HG02623 (cell line): ENCODE measurements at regions not wholly inside any gene's neighbourhood (a gene's known extent, or its start where the extent isn't known, plus 50 kb on each side); places are given as distances from the start of the nearest gene placed in this dataset.

ENCODE experiments used
- ATAC-seq: cut with Tn5 transposase; IDR thresholded peaks from one replicate; pipeline ENCODE4 v1.9.1; 2021; ENCODE audit warnings: moderate library complexity; ENCODE audit not compliant: unreplicated experiment

DNA sequence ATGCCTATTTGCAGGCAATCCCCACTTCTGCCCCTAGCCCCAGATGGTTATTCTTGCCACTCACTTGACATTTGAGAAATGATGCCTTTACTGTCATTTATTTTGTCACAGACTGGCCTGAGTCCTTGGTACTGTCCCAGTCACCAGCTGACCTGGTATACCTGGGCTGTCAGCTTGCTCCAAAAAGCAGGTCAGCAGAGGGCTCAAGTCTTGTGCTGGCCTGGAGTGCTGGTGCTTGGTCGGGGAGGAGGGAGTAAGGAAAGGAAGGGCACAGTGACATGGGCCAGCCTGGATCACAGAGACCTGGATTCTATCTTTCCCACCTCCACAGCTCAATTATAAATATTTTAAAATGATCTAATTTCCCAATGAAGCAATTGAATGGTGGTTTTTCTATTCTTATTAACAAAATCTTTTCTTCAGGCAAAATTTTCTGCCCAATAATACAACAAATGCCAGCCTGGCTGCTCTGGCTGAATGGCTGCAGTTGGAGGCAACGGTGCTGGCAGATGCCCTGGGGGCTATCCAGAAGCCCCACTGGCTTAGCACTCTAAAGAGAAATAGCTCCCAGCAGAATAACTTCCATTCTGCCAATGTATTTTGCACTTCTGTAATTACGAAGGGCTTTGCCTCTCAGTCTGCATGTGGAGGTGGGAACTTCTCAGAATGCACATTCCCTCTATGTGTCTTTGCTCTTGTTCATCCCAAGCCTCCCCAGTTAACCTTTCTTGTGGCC lies 160.6 kb downstream of the GADD45G start:
- no peak for ATAC-seq

DNA sequence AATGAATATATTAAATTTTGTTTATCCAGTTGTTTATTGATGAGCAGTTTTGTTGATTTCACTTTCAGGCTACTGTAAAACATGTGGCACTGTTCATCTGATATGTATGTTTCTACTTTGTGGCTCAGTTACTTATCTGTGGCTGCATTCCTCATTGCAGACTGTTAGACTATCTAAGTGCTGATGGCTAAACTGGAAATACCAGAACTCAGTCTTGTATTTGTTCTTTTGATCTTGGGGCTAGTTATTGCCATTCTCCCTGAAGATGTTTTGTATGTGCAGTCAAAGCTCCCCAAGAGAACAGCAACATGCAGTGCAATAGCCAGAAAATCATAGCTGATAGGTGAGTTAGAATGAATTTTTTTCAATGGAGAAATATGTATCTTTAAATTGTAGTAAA lies 162.2 kb downstream of the GADD45G start:
- no peak for ATAC-seq

DNA sequence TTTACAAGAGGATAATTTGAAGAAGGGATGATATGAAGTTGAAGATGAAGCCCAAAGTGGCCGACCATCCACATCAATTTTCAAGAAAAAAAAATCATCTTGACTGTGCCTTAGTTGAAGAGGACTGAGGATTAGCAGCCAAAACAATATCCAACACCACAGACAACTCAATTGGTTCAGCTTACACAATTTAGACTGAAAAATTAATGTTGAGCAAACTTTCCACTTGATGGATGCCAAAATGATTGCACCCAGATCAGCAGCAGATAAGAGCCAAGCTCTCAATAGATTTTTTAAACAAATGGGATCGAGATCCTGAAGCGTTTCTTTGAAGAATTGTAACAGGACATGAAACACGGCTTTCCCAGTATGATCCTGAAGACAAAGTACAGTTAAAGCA lies 163.2 kb downstream of the GADD45G start:
- ATAC-seq: no peak

DNA sequence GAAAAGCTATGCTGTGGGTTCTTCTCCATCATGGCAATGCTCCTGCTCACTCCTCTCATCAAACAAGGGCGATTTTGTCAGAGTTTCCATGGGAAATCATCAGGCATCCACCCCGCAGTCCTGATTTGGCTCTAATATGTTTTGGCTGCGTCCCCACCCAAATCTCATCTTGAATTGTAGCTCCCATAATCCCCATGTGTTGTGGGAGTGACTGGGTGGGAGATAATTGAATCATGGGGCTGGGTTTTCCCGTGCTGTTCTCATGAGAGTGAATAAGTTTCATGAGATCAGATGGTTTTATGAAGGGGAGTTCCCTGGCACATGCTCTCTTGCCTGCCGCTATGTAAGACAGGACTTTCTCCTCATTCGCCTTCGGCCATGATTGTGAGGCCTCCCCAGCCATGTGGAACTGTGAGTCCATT lies 163.8 kb downstream of the GADD45G start:
- ATAC-seq: no peak

DNA sequence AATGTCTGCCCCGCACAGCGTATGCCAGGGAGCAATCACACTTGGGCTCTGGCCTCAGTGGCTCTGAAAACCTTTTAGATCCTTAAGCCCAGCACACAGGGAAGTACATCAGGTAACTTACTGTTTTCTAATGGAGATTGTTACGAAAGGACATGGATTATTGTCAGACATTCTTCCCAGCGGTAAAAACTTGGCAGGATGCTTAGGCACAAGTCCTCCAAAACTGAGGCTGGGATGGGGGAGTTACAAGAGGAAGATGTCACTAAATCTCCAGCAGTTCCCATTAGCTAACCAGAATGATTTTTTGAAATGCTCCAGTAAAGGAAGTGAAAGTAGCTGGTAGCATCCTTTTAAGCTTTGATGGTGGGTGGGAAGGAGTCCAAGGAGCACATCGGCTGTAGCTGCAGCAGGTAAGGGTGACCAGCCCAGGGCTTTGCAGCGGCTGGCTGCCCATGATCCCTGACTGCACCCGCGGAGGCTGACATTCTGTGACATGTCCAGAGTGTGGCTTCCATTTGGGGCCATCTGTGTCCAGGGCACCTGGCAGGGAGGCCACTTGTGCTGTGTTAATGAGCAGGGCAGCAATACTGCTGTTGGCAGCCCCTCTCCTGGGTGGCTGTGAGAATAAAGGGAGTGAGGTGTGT lies 165.8 kb downstream of the GADD45G start:
- no peak for ATAC-seq

DNA sequence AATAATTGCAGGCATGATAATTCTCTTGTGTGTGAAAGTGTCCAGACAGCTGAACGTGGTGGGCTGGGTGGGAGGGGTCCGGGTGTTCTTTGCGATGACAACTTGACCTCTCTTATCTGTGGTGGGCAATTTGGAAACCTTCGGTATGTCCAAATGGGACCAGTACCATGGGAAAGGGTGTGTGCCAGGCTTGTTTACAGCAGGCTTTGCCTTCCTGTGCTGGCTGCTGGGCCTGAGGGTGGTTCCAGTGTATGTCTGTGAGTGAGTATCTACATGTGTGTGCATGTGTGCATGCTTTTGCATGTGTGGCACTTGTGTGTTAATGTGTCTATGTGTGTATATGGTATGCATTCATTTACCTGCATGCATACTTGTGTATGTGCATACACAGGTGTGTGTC lies 166.4 kb downstream of the GADD45G start:
- no peak for ATAC-seq

DNA sequence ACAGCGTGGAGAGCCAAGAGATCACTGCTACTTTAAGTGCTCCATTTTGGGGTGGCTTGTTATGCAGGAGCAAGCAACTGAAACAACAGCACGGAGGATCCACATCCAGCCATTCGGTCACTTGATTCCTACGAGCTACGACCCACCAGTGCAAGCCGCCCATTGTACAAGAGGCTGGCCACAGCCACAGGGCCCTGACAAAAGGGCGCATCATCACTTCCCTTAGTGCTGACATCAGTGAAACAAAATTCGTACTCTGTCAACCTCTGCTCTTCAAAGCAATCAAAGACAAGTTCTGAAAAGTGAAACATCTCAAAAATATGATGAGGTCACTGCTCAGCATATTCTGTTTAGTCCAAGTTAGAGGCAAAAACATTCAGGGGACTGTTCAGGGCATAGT lies 168.4 kb downstream of the GADD45G start:
- no peak for ATAC-seq

DNA sequence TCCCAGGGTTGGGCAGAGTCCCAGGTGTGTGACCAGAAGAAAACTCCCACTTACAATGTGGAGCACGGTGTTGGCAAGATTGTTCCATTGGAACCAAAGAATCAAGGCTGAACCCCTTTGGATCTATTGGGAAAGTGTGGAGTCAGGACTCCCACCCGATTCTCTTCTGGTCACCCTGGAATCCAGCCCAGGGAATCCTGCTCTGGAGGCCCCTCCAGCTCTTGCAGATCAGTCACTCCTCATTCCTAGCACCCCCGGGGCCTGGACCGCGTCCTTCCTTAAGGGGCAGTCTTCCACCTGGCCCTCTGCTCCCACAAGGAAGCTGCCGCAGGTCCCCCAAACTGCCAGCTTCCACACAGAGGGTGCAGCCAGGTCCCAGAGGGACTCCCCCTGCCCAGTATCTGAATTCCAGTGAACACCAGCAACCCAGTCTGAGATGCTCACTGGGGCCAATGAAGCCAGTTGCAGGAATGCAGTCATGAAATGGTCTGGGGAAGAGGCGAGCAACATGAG lies 170.1 kb downstream of the GADD45G start:
- no peak for ATAC-seq

DNA sequence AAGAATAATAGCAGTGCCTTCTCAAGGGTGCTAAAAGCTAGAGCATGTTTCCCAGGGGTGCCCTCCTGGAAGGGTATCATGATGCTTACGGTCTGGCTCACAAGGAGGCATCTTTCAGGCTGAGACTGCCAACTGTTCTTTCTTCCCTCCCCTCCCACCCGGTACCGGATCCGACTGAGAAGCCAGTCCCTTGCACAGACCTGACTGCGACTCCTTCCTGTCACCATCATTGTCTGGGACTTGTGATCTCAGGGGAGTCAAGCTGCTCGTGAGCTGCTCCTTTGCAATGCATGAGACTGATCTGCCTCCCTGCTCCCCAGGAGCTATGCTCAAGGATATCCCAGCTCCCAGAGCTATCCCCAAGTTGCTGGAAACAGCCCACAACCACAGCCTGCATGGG lies 170.8 kb downstream of the GADD45G start:
- no peak for ATAC-seq

DNA sequence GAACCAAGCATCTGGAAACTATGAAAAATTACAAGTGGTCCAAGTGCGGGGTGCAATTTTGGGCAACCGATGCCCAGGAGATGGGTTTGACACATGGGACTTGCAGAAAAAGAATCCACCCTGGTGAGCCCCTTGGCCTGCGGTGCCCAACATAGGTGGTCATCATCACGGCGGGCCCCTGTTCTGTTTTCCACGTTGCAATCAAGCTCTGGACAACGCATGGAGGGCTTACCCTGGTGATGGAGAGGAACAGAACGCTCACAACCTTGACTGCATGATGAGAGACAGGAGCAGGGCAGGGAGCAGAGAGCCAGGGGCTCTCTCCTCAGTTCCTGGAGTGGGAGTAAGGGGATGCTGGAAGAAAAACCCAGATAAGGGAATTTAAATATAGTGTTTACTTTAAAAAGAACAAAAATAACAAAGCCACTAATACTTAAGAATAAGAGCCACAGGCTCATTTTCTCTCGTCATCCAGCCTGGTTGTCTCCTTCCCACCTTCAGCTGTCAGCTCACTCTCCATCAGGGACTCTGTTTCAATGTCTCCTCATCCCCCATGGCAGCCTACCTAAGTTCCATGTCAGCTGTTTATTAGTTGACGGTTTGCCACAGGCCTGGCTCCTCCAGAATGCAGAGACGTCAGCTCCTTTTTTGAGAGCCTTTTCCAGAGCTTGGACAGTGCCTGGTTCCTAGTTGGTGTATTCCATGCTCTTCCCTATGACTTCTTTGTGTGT lies 172.1 kb downstream of the GADD45G start:
- ATAC-seq: no peak

DNA sequence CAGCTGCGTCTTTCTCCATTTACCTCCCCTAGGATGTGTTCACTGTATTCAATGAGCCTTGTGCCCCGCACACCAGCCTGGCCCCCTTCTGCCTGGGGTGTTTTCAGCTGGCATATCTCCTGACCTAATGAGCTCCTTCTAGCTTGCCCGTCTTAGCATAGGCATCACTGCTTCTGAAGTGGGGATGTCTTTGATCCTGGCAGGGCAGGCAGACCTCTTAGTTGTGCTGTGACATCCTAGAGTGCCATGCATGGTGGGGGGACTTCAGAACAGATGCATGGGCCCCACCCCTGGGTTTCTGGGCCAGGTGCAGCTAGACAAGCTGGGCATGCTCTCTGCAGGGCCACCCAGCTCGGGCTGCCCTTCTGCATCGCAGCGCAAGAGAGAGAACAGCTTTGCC lies 172.7 kb downstream of the GADD45G start:
- no peak for ATAC-seq

DNA sequence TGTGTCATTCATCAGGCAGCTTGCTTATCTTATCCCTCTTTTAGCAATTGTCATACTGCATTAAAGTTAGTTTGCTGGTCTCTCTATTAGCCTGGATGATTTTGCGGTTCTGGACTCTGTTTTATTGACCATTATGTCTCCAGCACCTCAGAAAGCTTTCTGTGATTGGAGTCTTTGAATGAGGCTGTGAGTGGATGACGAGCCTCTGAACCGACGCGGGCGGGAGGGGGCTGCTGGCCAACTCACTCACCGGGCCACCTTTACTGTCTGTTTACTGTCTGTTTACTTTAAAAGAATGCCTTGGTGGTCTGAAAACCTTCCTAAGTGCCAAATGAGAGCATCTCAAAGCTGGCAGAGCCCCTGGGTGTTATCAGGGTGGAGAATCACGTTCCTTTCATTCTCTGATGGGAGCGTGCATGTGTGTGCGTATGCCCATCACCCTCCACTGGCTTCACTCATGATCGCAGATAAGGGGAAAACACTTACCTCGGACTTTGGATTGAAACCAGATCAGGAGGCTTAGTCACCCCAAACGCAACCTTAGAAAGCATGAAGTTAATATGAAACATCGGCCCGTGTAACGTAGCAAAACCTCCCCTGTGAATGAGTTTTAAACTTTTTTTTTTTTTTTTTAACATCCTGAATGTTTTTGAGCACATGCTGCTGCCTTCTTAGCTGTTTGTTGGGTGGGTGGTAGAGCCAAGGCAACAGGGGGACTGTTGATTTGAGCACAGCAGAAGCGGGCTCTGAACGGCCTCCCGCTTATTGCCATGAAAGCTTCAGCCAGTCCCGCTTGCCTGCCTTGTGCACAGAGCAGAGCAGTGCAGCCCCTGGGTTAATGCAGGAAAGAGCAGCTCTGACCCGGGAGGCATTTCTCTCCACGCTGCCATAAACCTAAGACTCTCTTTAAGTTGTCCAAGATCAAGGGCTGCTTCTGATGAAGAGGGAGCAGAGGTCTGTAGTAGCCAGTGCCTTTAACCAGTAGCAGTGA lies 173.6 kb downstream of the GADD45G start:
- ATAC-seq: no peak

DNA sequence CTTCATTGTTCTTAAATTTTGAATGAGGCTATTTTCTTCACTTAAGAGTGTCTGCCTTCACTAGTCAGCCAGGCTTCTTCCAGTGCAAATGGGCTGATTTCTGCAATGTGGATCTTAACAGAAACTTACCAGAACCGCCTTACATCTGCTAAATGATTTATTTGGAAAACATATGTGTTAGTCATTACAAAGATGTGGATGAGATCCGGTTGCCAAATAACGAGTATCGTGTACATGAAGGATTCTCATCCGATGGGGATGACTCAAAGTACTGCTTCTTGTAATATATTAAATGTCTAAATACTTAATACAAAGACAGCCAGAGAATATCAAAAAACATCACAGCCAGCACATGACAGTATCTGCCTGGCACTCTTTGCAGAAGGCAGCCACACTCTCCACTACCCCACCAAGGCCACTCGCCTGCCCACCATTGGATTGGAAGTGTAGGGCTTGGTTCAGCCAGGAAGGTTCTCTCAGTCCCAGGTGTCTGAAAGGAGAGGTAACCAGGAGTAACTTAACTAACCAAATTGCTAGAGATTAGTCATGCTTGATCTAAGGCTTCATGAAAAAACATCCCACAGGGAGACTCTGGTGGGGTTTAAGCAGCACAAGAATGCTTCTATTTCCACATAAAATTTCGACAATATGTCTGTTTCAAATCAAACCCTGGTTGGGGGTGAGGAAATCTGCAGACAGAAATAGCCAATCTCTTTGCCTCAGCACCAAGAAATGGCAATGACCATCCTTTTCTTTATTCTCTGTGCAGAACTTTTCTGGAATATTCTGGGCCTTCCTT lies 174.8 kb downstream of the GADD45G start:
- no peak for ATAC-seq

DNA sequence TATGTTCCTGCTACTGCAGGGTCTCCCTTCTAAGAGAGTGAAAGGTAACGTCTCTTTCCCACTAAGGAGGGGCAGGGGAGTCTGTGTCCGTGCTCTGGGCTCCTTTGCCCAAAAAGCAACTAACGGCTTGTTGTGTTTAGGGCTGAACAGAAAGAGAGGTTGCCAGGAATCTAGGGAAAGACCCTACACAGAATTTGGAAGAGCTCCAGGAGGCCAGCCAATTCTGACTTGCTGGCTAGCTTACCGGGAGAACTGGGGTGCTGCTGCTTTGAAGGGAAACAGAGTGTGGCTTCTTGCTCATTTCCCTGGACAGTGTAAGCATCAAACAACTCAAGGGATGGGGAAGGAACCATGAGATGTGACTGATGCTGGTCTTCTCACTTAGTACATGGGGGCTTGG lies 176.1 kb downstream of the GADD45G start:
- no peak for ATAC-seq

DNA sequence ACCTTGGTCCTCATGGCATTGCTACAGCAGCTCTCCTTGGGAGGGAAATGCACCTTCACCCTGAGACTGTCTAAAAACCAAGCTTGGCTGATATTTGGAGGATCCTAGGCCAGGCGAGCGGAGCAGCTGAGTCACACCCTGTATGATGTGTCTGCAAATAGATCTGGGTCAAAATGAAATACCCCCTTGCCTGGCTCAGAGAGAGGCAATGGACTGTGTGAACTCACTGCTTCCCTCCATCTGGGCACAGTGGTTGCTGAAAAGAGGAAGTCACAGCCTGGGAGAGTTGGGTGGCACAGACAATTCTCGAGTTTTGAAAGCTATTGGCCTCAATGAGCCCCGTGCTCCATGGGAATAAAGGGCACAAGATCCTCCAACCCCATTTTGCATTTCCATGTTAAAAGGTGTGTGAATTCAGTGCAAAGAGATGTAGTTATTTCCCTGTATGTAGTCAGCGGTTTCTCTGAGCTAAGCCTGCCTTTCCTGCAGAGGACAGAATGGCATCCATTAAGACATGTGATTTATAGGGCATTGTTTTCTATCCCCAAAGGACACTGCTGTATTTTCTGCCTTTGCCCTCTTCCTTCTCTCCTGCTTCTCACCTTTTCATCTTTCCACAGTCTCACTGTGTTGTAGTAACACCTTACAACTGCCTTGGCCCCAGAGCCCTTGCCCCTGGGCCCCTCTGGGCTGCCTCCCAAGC lies 177.2 kb downstream of the GADD45G start:
- peak; percentile 61 for ATAC-seq

DNA sequence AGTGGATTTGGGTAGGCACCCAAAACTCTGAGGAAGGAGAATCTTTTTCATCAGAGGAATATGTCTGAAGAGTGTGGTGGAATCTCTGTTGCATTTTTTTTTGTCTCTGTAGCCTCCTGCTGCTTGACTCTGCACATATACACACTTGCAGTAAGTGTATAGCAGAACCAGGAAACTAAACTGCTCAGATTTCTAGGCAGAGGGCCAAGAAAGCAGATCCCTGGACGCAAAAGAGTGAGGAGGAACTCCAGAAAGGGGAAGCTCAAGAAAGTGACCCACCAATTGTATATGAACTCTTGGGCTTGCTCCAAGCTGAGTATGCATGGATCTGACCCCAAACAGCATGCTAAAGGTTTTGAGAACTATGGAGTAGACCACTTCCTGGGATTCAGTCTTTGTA lies 181.8 kb downstream of the GADD45G start:
- no peak for ATAC-seq

DNA sequence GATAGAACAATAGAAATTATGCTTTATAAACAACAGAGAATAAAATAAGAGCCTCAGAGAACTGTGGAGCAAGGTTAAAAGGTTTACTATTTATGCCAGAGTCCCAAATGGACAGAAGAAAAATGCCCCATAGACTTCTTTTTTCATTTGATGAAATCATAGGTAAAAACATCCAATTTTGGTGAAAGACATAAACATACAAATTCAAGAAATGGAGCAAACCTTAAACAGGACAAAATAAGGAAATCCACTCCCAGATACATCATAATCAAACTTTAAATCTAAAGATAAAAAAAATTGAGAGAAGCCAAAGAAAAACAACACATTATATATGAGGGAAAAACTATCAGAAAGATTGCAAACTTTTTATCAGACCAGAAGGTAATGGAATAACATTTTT lies 182.8 kb downstream of the GADD45G start:
- ATAC-seq: no peak

DNA sequence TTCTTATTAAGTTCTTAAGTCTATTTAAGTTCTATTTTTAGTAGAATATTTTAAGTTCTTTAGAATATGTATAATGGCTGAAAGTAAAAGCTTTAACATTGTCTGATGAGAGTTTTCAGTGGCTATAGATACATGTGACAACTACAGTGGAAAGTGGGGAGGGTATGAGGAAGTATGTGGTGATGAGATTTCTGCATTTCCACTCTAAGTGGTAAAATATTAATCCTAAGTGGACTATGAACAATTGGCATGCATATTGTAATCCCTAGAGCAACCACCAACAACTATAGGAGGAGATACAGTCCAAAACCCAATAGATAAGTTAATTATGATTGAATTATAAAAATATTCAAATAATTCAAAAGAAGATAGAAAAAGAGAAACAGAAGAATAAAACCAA lies 183.6 kb downstream of the GADD45G start:
- ATAC-seq: no peak

DNA sequence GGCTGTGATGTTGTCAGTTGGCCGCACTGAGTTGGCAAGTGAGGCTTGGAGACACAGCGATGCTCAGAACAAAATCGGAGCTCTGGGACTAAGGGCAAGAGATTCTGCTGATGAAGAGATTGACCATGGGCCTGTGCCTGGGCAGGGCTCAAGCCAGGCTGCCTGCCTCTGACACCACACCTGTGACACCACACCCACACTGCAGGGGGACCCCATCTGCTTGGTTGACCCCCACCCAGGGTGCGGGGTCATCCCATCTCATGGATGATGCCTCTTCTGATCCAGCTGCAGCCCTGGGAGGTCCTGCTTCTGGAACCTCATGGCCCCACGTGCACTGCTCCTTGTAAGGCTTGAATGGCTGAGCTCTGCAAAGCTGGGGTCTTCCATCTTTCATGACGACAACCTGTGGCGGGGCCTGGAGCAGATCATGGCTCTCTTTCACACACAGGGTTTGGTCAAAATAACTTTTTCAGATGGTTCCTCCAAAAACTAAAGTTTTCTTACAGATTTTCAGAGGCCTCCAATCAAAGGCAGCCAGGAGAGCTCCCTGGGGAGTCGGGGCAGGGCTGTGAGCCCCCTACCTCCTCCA lies 185.2 kb downstream of the GADD45G start:
- ATAC-seq: no peak
